Transverse colon (tissue), 3 donors: ENCODE measurements at regions not wholly inside any gene's neighbourhood (a gene's known extent, or its start where the extent isn't known, plus 50 kb on each side); places are given as distances from the start of the nearest gene placed in this dataset.

ENCODE experiments used
- CTCF ChIP-seq, 5 experiments: fragments of 200-600 bp in 3 of 5; fragments of 450-650 bp in 2 of 5; sonication (generic) in 3 of 5; IDR thresholded peaks; 1 replicate in 2 of 5; 2 replicates in 3 of 5; pipeline ENCODE4 v1.5.1; 2016 to 2017; ENCODE audit warnings: antibody characterized with exemption in 5 of 5, inconsistent platforms in 3 of 5, mild to moderate bottlenecking in 2 of 5, moderate library complexity in 1 of 5
- EP300 ChIP-seq: sonication (generic); formaldehyde crosslinking; IDR thresholded peaks from one replicate; pipeline ENCODE4 v1.6.1; 2017; ENCODE audit warnings: antibody characterized with exemption, low read depth
- POLR2A ChIP-seq: fragments of 450-650 bp; IDR thresholded peaks from one replicate; pipeline ENCODE4 v1.6.1; 2016; ENCODE audit warnings: antibody characterized with exemption, mild to moderate bottlenecking, moderate library complexity

GRCh38 chr10:123581656-123582055, 84.5 kb upstream of the GPR26 start:
- TF ChIP-seq CTCF (IDR thresholded peaks at IDR 0.05), result no peak
- no peak for TF ChIP-seq EP300
- no peak for TF ChIP-seq POLR2A
